DMS 273 (cell line): ENCODE measurements at regions not wholly inside any gene's neighbourhood (a gene's known extent, or its start where the extent isn't known, plus 50 kb on each side); places are given as distances from the start of the nearest gene placed in this dataset.

Experiments
- DNase-seq: peaks from one replicate; lab custom pipeline; 2025; ENCODE audit not compliant: unreplicated experiment; lab: John Stamatoyannopoulos, UW

DNA sequence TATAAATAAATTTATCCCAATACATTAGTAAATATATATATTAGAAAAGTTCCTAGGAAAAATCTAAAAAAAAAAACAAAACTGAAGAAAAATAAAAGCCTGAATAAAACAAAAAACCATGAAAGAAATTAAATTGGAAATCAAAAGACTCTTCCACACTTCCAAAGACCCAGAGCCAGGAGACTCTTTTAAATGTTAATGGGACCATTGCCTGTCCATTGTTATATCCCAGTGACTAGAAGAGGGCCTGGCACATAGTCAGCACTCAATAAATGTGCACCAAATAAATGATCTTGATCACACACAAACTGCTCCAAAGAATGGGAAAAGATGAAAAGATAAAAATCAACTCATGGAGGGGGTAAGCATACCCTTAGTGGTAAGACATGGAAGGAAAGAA lies 51.3 kb upstream of the CLDN18 start:
- no peak for DNase-seq
